ENCODE measurements at regions not wholly inside any gene's neighbourhood (a gene's known extent, or its start where the extent isn't known, plus 50 kb on each side); places are given as distances from the start of the nearest gene placed in this dataset.
A peak's percentile ranks its signal among the peaks of the same experiment; 100 is the strongest.

GRCh38 chr6:15770347-15771143 lies 107.7 kb upstream of the DTNBP1 start:
- peak; percentile 16 for TF ChIP-seq CTCF (IDR thresholded peaks at IDR 0.05; ENCODE audit: borderline replicate concordance)
- Histone ChIP-seq H3K27me3 (ENCODE audit: low read depth) (no peaks in the 10 kb centered on the region), H3K4me1 (no peaks in the 10 kb centered on the region), H3K9me3 (replicated peaks) (no peaks in the 10 kb centered on the region), H3K27ac (replicated peaks) (no peak overlapping the region), H3K36me3 (no peaks in the 10 kb centered on the region), H3K4me3 (no peak overlapping the region)
- no peak for DNase-seq
- intact Hi-C loops (cut with micrococcal nuclease): no loop called here

- TF ChIP-seq CTCF (IDR thresholded peaks at IDR 0.05; ENCODE audit: borderline replicate concordance): no peak
- Histone ChIP-seq H3K4me3 (no peak overlapping the region), H3K27me3 (ENCODE audit: low read depth) (no peaks in the 10 kb centered on the region), H3K27ac (replicated peaks) (no peak overlapping the region), H3K4me1 (no peaks in the 10 kb centered on the region), H3K36me3 (no peaks in the 10 kb centered on the region), H3K9me3 (replicated peaks) (no peaks in the 10 kb centered on the region)
- intact Hi-C loops (cut with micrococcal nuclease): no loop called here
- DNase-seq: no peak
Observed at GRCh38 chr6:15769511-15770018, 106.7 kb upstream of the DTNBP1 start.

- peaks cover 5% of the 10 kb centered on the region for H3K4me1 ChIP-seq
- intact Hi-C loops (cut with micrococcal nuclease): no loop called here
- H3K36me3 ChIP-seq: no peaks in the 10 kb centered on the region
- no peak for TF ChIP-seq CTCF (IDR thresholded peaks at IDR 0.05; ENCODE audit: borderline replicate concordance)
- no peak for DNase-seq
- H3K27me3 ChIP-seq (ENCODE audit: low read depth): no peaks in the 10 kb centered on the region
- H3K4me3 ChIP-seq: no peak overlapping the region
- H3K27ac ChIP-seq (replicated peaks): no peak overlapping the region
- H3K9me3 ChIP-seq (replicated peaks): no peaks in the 10 kb centered on the region
Observed at GRCh38 chr6:15768999-15769398, 106.2 kb upstream of the DTNBP1 start.

GRCh38 chr6:15763837-15764236 lies 101.0 kb upstream of the DTNBP1 start:
- intact Hi-C loops (cut with micrococcal nuclease): no loop called here

GRCh38 chr6:15763364-15763763 lies 100.5 kb upstream of the DTNBP1 start:
- DNase-seq: no peak
- Histone ChIP-seq H3K36me3 (no peaks in the 10 kb centered on the region), H3K9me3 (replicated peaks) (no peaks in the 10 kb centered on the region), H3K27ac (replicated peaks) (no peak overlapping the region), H3K4me1 (peaks cover 9% of the 10 kb centered on the region), H3K4me3 (no peak overlapping the region), H3K27me3 (ENCODE audit: low read depth) (no peaks in the 10 kb centered on the region)
- intact Hi-C loops (cut with micrococcal nuclease): no loop called here
- no peak for TF ChIP-seq CTCF (IDR thresholded peaks at IDR 0.05; ENCODE audit: borderline replicate concordance)

More at GRCh38 chr6:15763837-15764236, 101.0 kb upstream of the DTNBP1 start:
- no peak for DNase-seq
- H3K4me3 ChIP-seq: no peak overlapping the region
- no peaks in the 10 kb centered on the region for H3K9me3 ChIP-seq (replicated peaks)
- H3K4me1 ChIP-seq: peaks cover 9% of the 10 kb centered on the region
- no peak overlapping the region for H3K27ac ChIP-seq (replicated peaks)
- TF ChIP-seq CTCF (IDR thresholded peaks at IDR 0.05; ENCODE audit: borderline replicate concordance): no peak
- H3K36me3 ChIP-seq: no peaks in the 10 kb centered on the region
- no peaks in the 10 kb centered on the region for H3K27me3 ChIP-seq (ENCODE audit: low read depth)
